Lower leg skin (tissue), 4 donors: ENCODE measurements at regions not wholly inside any gene's neighbourhood (a gene's known extent, or its start where the extent isn't known, plus 50 kb on each side); places are given as distances from the start of the nearest gene placed in this dataset.
A peak's percentile ranks its signal among the peaks of the same experiment; 100 is the strongest.

Source experiments
- DNase-seq, 2 donors: peaks; one replicate each; pipeline ENCODE4 v3.0.0-alpha.2; 2019; ENCODE audit warnings: low spot score in 2 of 2
- H3K4me3 ChIP-seq: fragments of 200-600 bp; sonication (generic); 2 replicates; pipeline ENCODE4 v1.5.1; 2017; ENCODE audit warnings: mild to moderate bottlenecking, low read depth; ENCODE audit not compliant: poor library complexity, severe bottlenecking
- POLR2A ChIP-seq, 2 donors: fragments of 450-650 bp; IDR thresholded peaks; one replicate each; pipeline ENCODE4 v1.6.1; 2016 to 2017; ENCODE audit warnings: antibody characterized with exemption in 2 of 2, mild to moderate bottlenecking in 1 of 2, moderate library complexity in 1 of 2
- WGBS, 2 donors: methylation state at CpG; one replicate each; pipeline ENCODE4 v1.1.5; 2018; 5-methylcytosine and 5-hydroxymethylcytosine counted together
- intact Hi-C: fragments of 100-400 bp; cut with DNase I; formaldehyde crosslinking; loops from one replicate; pipeline ENCODE4 v1.15.0; 2023; ENCODE audit warnings: low total_unique reads
- TF ChIP-seq, protein P1 (sequence below), 3 donors: fragments of 450-650 bp; IDR thresholded peaks; one replicate each; pipeline ENCODE4 v1.5.1; 2016; ENCODE audit warnings: antibody characterized with exemption in 3 of 3, mild to moderate bottlenecking in 3 of 3, moderate library complexity in 2 of 3

DNA sequence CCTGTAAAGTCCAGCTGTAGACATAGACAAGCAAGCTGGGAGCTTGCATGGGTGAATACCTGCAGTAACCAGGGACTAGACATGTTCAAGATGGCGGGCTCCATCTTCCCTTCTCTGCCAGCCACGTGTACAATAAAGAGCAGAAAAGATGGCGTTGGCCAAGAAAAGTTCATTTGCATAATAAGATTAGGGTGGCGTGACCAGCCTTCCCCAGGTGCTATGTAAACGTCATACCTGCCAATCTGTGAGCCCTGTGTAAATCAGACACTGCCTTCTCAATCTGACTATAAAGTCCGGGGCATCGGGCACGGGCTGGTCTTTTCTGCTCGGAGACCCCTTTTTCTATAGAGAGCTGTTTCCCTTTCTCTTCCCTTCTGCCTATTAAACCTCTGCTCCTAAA lies 101.6 kb upstream of the XPO1 start:
- no peak overlapping the region for H3K4me3 ChIP-seq
- intact Hi-C loops: no loop called here
- DNase-seq: peak in 1 of 2 donors; percentile 34
- TF ChIP-seq POLR2A (IDR thresholded peaks at IDR 0.05): no peak
- TF ChIP-seq, protein P1, sequence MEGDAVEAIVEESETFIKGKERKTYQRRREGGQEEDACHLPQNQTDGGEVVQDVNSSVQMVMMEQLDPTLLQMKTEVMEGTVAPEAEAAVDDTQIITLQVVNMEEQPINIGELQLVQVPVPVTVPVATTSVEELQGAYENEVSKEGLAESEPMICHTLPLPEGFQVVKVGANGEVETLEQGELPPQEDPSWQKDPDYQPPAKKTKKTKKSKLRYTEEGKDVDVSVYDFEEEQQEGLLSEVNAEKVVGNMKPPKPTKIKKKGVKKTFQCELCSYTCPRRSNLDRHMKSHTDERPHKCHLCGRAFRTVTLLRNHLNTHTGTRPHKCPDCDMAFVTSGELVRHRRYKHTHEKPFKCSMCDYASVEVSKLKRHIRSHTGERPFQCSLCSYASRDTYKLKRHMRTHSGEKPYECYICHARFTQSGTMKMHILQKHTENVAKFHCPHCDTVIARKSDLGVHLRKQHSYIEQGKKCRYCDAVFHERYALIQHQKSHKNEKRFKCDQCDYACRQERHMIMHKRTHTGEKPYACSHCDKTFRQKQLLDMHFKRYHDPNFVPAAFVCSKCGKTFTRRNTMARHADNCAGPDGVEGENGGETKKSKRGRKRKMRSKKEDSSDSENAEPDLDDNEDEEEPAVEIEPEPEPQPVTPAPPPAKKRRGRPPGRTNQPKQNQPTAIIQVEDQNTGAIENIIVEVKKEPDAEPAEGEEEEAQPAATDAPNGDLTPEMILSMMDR (IDR thresholded peaks at IDR 0.05): no peak
- 77 to 83% methylated on average over 9 of the region's 9 CpGs for WGBS, 2 donors

DNA sequence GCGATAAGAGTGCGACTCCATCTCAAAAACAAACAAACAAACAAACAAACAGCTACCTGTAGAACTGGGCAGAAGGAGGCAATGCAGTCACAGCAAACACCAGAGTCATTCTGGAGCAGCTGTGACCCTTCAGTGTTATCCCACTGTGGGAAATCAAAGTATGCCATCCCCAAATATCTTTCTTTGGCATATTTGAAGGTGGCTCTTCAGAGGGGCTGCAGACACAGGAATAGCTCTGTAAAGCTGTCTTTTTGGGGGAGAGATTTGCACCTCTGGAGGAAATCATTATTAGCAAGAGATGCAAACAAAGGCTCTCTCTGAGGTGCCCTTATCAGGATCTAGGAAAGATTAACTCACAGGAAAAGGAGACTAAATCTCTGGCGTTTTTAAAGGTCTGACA lies 98.5 kb upstream of the XPO1 start:
- DNase-seq: no peak
- intact Hi-C loops: no loop called here

DNA sequence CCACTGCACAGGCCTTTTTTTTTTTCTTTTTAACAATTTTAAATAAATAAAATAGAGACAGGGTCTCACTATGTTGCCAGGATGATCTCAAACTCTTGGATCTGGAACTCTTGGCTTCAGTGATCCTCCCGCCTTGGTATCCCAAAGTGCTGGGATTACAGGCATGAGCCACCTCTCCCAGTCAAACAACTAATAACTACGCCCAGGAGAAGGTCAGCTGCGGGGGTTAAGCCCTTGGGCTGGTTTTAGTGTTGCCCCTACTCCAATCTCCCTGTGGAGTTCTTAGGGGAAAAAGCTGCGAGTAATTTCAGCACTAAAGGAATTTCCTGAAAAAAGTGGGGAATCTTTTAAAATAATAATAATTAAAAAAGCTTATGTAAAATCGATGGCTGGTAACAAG lies 96.4 kb upstream of the XPO1 start:
- peak in 1 of 2 donors; percentile 23 for DNase-seq
- intact Hi-C loops: no loop called here
- TF ChIP-seq, protein P1 (IDR thresholded peaks at IDR 0.05): no peak
- TF ChIP-seq POLR2A (IDR thresholded peaks at IDR 0.05): no peak
- 85 to 93% methylated on average over 5 of the region's 5 CpGs for WGBS, 2 donors
- no peak overlapping the region for H3K4me3 ChIP-seq

More for the DNA sequence above, 98.5 kb upstream of the XPO1 start:
- WGBS, 2 donors: 76 to 78% methylated on average over 3 of the region's 3 CpGs
- TF ChIP-seq, protein P1 (IDR thresholded peaks at IDR 0.05): no peak
- TF ChIP-seq POLR2A (IDR thresholded peaks at IDR 0.05): no peak
- no peak overlapping the region for H3K4me3 ChIP-seq

DNA sequence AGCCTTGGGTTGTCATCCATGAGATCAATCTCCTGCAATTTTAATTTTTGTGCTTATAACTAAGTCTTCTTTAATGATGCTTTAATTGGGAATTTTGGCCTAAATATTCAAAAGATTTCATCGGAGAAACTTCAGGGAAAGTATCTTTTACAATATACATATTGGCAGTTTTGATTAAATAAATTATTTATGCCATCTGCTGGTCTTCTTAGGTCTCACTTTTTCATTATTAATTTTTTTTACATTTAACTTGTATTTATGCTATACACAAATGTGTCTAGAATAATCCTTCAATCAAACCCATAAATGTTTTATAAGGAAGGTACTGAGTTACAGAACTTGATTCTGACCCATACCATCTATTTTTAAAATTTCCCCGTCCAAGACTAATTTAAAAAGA lies 95.1 kb upstream of the XPO1 start:
- intact Hi-C loops: no loop called here
- H3K4me3 ChIP-seq: no peak overlapping the region
- no peak for DNase-seq
- WGBS, 2 donors: 61 to 76% methylated on average over 2 of the region's 2 CpGs
- no peak for TF ChIP-seq POLR2A (IDR thresholded peaks at IDR 0.05)
- TF ChIP-seq, protein P1 (IDR thresholded peaks at IDR 0.05): no peak

DNA sequence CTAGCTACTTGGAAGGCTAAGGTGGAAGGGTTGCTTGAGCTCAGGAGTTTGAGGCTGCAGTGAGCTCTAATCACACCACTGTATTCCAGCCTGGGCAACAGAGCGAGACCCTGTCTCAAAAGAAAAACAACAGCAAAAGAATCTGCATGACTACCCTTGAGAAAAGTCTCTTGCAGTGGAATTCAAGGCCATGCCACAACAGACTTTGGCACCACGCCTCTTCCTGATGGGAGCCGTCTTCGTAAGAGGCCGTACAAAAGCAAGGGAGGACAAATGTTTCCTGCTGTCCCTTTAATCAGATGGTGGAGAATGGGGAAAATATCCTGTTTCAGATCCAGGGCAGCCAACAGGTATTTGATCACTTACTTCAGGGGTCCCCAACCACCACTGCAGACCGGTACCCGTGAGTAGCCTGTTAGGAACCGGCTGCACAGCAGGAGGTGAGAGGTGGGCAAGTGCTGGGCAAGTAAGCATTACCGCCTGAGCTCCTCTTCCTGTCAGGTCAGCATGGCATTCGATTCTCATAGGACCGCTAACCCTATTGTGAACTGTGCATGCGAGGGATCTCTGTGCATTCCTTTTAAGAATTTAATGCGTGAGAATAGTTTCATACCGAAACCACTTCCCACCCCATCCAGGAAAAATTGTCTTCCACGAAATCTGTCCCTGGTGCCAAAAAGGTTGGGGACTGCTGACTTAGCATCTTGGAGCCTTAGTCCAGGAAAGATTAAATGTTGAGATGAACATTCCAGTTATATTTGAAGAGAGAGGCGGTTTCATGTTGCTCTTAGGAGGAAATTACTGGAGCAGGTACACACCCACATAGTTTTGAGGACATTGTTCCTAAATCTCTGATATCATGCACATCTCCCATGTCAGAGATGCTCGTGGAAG lies 94.4 kb upstream of the XPO1 start:
- DNase-seq: peak in 1 of 2 donors; percentile 46
- TF ChIP-seq, protein P1 (IDR thresholded peaks at IDR 0.05): no peak
- TF ChIP-seq POLR2A (IDR thresholded peaks at IDR 0.05): no peak
- intact Hi-C loops: no loop called here
- 74 to 75% methylated on average over 17 of the region's 17 CpGs for WGBS, 2 donors
- H3K4me3 ChIP-seq: no peak overlapping the region
